ENCODE measurements at regions not wholly inside any gene's neighbourhood (a gene's known extent, or its start where the extent isn't known, plus 50 kb on each side); places are given as distances from the start of the nearest gene placed in this dataset.

- Mint-ChIP-seq H3K9me3 (ENCODE audit: low read depth) (no peaks in the 10 kb centered on the region), H3K27ac (ENCODE audit: unreplicated experiment) (no peak overlapping the region), H3K27me3 (ENCODE audit: low read depth) (peaks cover 25% of the 10 kb centered on the region), H3K4me3 (ENCODE audit: unreplicated experiment) (no peak overlapping the region), H3K4me1 (ENCODE audit: low read depth) (no peaks in the 10 kb centered on the region), H3K36me3 (ENCODE audit: low read depth) (no peaks in the 10 kb centered on the region)
- TF ChIP-seq CTCF (IDR thresholded peaks at IDR 0.05) = no peak
- no peak for DNase-seq (ENCODE audit: low spot score)
These were observed 70.5 kb upstream of the GCSH start for GRCh38 chr16:81166417-81167300.

DNA sequence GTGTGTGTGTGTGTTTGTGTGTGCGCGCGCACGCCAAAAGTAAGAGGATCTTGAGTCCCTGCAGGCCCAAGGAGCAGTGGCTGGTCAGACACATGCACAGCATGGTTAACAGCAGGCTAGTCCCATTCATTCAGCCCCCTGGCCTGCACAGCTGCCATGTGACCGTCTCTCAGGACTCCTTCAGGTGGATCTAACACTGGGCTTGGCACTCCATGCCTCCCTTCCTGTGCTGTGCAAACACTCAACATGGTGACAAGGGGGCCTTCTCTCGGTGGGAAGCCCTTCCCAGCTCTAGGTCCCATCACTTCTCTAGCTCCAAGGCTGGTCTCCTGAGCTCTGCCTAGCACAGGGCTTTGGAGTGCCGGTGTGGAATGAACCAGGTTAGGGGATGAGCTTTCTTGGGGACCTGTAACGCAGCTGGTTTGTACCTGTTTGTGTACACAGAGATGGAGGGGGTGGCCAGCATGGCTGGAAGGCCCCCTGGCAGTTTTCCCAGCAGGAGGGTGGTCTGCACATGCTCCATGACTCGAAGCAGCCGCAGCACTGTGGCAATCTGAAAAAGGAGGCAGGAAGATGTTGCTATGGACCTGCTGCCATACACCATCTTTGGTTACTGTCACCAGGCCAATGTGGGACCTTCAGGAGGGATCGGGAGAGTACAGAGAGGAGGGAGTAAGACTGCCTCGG lies 69.4 kb upstream of the GCSH start:
- no peak for DNase-seq (ENCODE audit: low spot score)
- TF ChIP-seq CTCF (IDR thresholded peaks at IDR 0.05) = no peak
- Mint-ChIP-seq H3K27me3 (ENCODE audit: low read depth) (peaks cover 21% of the 10 kb centered on the region), H3K27ac (ENCODE audit: unreplicated experiment) (no peak overlapping the region), H3K9me3 (ENCODE audit: low read depth) (peaks cover 5% of the 10 kb centered on the region), H3K4me1 (ENCODE audit: low read depth) (no peaks in the 10 kb centered on the region), H3K36me3 (ENCODE audit: low read depth) (no peaks in the 10 kb centered on the region), H3K4me3 (ENCODE audit: unreplicated experiment) (no peak overlapping the region)

- no peak for DNase-seq (ENCODE audit: low spot score)
These were observed 68.8 kb upstream of the GCSH start for GRCh38 chr16:81164958-81165357.

DNA sequence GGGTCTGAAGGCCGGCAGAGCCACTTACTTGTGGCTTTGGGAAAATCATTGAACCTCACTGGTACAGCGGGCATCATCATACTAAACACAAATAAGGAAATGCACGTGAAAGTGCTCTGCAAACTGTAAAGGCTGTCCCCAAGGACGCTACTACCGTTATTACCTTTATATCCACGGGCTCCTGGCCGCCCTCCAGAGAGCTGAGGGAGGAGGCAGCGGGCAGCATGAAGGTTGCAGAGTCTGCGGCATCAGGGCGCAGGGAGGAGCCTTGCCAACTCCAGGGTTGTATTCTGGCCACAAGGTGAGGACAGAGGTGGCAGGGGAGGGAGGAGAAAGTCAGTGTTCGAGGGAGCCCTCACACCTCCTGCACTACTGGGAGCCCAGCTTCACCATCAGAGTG lies 68.3 kb upstream of the GCSH start:
- TF ChIP-seq CTCF (IDR thresholded peaks at IDR 0.05) = no peak
- H3K27me3 Mint-ChIP-seq (ENCODE audit: low read depth) = peaks cover 18% of the 10 kb centered on the region
- H3K4me3 Mint-ChIP-seq (ENCODE audit: unreplicated experiment) = no peak overlapping the region
- H3K36me3 Mint-ChIP-seq (ENCODE audit: low read depth) = no peaks in the 10 kb centered on the region
- no peak for DNase-seq (ENCODE audit: low spot score)
- H3K27ac Mint-ChIP-seq (ENCODE audit: unreplicated experiment) = no peak overlapping the region
- peaks cover 5% of the 10 kb centered on the region for H3K9me3 Mint-ChIP-seq (ENCODE audit: low read depth)
- no peaks in the 10 kb centered on the region for H3K4me1 Mint-ChIP-seq (ENCODE audit: low read depth)

More at GRCh38 chr16:81164958-81165357, 68.8 kb upstream of the GCSH start:
- Mint-ChIP-seq H3K27me3 (ENCODE audit: low read depth) (peaks cover 18% of the 10 kb centered on the region), H3K4me3 (ENCODE audit: unreplicated experiment) (no peak overlapping the region), H3K9me3 (ENCODE audit: low read depth) (peaks cover 5% of the 10 kb centered on the region), H3K27ac (ENCODE audit: unreplicated experiment) (no peak overlapping the region), H3K36me3 (ENCODE audit: low read depth) (no peaks in the 10 kb centered on the region), H3K4me1 (ENCODE audit: low read depth) (no peaks in the 10 kb centered on the region)
- TF ChIP-seq CTCF (IDR thresholded peaks at IDR 0.05) = no peak

DNA sequence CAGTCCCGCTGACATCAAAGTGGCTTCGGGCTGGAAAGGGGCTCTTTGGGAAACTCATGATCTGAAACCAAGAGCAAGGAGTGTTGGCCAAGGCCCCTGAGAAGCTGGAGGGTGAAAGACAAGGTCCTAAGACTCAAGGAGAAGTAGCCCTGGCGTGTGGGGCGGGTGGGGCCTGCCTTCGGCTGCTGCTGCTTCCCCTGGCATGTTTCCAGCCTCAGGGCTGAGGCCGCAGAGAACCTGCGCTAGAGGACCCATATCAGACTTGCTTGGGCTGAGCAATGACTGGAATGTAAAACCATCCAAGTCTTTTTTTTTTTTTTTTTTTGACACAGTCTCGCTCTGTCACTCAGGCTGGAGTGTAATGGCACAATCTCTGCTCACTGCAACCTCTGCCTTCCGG lies 67.5 kb upstream of the GCSH start:
- H3K4me3 Mint-ChIP-seq (ENCODE audit: unreplicated experiment) = no peak overlapping the region
- no peak overlapping the region for H3K27ac Mint-ChIP-seq (ENCODE audit: unreplicated experiment)
- no peak for DNase-seq (ENCODE audit: low spot score)
- H3K27me3 Mint-ChIP-seq (ENCODE audit: low read depth) = peaks cover 23% of the 10 kb centered on the region
- no peaks in the 10 kb centered on the region for H3K4me1 Mint-ChIP-seq (ENCODE audit: low read depth)
- TF ChIP-seq CTCF (IDR thresholded peaks at IDR 0.05) = no peak
- H3K9me3 Mint-ChIP-seq (ENCODE audit: low read depth) = peaks cover 5% of the 10 kb centered on the region
- no peaks in the 10 kb centered on the region for H3K36me3 Mint-ChIP-seq (ENCODE audit: low read depth)

All from chondrocyte (in vitro differentiated cells).